GM21360 (cell line): ENCODE measurements at regions not wholly inside any gene's neighbourhood (a gene's known extent, or its start where the extent isn't known, plus 50 kb on each side); places are given as distances from the start of the nearest gene placed in this dataset.
"Not testable (repeated sequence)": the region's sequence is repeated elsewhere in the genome, so short reads cannot be mapped to it uniquely, and the experiment has no call there.

ENCODE experiments used
- ATAC-seq: cut with Tn5 transposase; IDR thresholded peaks from one replicate; pipeline ENCODE4 v1.9.1; 2021; ENCODE audit warnings: mild to moderate bottlenecking, moderate library complexity; ENCODE audit not compliant: unreplicated experiment

DNA sequence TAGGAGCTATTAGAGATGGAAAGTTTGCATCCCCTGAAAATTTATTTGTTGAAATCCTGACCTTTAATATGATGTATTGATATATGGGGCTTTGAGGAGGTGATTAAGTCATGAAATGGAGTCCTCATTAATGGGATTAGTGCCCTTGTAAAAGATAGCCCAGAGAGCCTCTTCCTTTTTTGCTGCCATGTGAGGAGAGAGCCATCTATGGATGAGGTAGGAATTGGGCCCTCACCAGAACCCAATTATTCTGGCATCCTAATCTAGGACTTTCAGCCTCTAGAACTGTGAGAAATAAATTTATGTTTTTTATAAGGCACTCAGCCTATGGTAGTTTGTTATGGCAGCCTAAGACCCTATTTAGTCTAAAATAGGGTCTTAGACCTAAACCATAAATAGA is 250.2 kb upstream of the SLITRK1 start:
- no peak for ATAC-seq

DNA sequence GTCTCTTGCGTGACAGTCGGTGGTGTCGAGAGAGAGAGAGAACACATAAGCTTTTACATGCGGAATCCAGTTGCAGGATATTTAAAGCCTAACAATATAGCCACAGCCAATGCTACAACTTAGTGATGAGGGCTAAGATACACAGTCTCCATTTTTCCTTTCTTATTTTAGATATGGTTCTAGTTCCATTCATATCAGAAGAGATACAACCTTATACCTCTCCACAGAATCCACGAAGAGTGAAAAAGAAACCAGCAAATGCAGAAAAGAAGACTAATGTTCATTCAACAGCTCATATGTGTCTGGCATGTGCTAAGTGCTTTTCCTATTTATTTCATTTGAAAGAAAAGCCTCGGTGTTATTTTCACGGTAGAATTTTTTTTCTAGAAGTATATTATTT is 249.0 kb upstream of the SLITRK1 start:
- no peak for ATAC-seq

GRCh38 chr13:84130495-84131114 is 248.3 kb upstream of the SLITRK1 start:
- no peak for ATAC-seq

DNA sequence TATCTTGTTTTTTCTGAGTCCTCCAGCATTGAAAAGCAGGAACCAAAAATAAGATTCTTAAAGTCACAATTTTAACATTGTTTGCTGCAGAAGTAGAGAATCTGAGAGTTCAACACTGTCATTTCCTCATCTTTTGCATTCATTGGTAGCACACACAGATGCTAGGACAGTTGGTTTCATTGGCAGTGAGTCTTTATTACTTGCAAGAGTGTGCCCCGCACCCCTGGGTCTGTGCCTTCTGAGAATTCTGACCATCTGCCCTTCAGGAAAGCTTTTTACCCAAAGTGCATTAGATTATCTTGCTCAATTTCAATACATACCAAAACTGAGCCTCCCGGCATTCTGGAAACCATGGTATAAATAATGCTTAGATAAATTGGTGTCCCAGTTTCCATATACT is 247.7 kb upstream of the SLITRK1 start:
- ATAC-seq: no peak

GRCh38 chr13:84127597-84128128 is 245.4 kb upstream of the SLITRK1 start:
- ATAC-seq: no peak

GRCh38 chr13:84126671-84127171 is 244.4 kb upstream of the SLITRK1 start:
- ATAC-seq: no peak

- ATAC-seq: no peak
These were observed 239.2 kb upstream of the SLITRK1 start for GRCh38 chr13:84121456-84121855.

DNA sequence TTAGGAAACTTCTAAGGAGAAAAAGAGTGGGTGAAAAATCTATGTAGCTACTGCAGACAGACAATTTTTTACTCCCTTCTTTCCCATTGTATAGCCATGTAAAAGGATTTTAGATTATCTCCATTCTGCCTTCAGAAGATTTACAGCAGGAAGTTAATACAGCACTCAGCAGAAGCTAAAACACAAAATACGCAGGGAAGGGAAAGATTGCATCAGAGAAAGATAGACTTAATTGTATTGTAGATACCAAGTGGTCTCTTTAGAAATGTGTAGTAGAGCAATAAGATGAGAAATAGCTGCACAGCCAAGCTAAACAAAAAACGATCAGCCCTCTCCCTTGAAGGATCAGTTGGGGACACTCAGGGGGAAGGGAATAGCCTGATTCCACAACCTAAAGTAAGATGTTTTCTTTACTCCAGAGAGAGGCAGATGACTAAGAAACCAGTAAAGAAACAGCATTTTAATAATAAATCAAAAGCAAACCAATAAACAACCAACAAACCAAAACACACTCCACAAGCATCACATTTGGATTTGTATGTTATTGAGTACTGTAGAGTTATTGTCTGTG is 236.7 kb upstream of the SLITRK1 start:
- ATAC-seq: no peak

GRCh38 chr13:84098273-84098672 is 216.0 kb upstream of the SLITRK1 start:
- ATAC-seq: no peak

GRCh38 chr13:84097148-84097547 is 214.9 kb upstream of the SLITRK1 start:
- ATAC-seq: no peak

GRCh38 chr13:84096216-84096615 is 213.9 kb upstream of the SLITRK1 start:
- ATAC-seq: no peak

DNA sequence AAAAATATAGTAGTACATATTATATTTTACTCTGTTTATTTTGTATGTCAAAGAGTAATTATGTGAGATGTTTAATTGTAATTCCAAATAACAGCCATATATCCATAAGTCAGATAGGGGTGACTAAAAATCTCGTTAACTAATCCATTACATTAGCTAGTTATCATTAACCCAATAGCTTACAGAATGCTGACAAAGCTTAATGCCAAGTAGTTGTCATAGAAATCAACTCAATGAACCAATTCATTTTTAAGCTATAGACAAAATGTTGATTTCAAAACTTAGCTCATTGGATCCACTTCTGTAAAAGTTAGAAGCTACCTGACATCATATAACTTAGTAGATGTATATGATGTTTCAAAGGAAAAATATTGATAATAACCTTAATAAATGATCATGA is 206.7 kb upstream of the SLITRK1 start:
- no peak for ATAC-seq

GRCh38 chr13:84086847-84087162 is 204.5 kb upstream of the SLITRK1 start:
- ATAC-seq: no peak

DNA sequence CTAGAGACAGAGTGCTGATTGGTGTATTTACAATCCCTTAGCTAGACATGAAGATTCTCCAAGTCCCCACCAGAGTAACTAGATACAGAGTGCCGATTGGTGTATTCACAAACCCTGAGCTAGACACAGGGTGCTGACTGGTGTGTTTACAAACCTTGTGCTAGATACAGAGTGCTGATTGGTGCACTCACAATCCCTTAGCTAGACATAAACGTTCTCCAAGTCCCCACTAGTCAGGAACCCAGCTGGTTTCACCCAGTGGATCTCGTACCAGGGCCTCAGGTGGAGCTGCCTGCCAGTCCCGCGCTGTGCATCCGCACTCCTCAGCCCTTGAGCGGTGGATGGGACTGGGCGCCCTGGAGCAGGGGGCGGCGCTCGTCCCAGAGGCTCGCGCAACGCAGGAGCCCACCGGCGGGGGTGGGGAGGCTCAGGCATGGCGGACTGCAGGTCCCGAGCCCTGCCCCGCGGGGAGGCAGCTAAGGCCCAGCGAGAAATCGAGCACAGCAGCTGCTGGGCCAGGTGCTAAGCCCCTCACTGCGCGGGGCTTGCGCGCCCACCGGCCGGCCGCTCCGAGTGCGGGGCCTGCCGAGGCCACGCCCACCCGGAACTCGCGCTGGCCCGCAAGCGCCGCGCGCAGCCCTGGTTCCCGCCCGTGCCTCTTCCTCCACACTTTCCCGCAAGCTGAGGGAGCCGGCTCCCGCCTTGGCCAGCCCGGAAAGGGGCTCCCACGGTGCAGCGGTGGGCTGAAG is 204.0 kb upstream of the SLITRK1 start:
- not testable (repeated sequence) for ATAC-seq

- no peak for ATAC-seq
These were observed 200.2 kb upstream of the SLITRK1 start for GRCh38 chr13:84082462-84082861.

GRCh38 chr13:84080748-84081530 is 198.7 kb upstream of the SLITRK1 start:
- no peak for ATAC-seq

DNA sequence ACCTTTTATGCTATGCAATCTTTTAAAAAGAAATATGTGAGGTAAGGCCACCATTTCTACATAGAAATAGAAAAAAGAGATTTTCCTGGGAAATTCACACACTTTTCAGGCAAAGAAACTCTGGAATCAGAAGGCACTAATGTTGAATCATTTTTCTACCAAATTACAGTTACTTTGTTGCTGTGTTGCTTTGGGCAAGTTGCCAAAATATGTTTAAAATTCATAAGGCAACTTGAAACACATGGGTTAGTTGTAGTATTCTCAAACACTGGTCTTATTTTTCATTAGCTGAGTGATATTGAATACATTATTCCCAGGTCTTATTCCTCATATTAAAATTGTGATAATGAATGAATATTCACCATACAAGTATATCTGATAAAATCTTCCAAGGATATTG is 195.0 kb upstream of the SLITRK1 start:
- no peak for ATAC-seq

DNA sequence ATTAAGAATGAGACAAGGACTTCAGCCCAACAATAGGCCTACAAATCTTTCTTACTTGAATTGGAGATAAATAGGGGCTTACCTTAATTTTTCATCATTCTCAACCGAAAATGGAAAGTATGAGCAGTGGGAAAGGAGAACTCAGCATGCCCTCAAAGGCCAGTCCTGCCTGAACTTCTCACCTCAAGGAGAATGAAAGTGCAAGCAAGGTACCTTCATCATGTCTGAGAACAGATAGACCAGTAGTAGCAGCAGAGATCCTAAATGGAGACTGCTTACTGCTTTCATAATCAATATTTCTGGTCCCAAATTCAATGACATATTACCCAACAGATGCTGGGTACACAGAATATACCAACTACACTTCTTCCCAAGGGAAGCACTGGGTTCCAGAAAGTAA is 194.0 kb upstream of the SLITRK1 start:
- ATAC-seq: no peak

DNA sequence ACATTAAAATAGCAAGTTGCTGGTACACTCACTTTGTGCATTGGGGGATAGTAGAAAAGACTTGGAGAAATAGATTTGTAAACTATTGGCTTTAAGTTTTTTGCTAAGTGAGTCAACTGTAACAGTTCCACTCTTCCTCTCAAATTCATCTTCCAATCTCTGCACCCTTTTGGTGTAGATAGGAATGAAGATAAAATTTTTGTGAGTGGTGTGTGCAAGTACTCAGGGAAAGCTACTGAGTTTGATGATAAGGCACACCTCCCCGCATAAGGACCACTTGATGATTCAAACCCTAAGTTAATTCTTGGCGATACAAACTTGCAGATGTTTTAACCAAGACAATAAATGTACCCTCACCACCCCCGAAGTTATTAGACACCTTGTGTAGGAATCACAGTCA is 168.3 kb upstream of the SLITRK1 start:
- no peak for ATAC-seq

DNA sequence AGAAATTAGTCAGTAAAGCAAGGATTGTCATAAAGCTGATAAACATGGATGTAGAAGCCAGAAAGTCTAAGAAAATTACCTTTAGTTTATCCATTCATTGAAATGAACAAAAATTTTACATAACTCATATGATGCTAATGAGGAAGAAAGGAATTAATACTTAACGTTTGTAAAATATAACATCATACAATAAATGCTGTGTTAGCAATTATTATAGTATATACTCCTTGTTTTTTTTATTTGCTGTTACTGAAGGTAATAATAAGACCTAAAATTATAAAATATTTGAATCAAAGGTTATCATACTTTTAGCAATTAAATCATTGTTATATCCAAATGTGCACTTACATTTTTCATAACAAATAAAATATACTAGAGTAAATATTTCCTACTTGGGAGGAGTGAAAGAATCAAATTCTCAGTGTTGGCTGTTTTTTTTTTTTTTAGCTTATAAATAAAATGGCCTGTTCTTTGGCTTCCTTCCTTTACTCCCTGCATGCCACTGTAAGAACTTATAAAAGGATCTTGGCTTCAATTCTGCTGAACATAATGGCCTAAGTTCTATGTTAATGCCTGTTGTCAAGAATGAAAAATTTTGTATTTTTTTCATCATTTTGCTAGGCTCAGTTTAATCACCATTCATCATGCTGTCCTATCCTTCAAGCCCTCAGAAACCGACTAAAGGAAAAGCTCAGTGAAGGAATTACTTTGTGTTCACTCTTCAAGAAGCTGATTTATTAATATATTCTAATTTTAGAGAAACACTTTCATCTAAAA is 167.4 kb upstream of the SLITRK1 start:
- ATAC-seq: no peak

DNA sequence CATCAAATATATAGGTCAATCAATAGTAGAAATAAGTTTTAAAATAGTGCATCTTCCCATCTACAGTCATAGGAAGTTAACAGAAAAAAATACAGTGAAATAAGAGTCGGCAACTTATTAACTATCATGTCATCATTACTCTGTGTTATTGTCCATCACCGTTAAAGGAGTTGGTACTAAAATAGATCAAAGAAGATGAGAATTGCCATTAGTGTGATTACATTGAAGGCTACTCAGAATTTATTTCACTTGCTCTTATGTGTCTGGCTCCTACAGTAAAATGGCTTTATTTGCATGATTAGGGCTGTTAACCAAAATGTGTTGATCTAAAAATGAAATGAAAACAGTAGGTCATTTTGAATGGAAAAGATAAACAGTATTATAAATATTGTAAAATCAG is 162.5 kb upstream of the SLITRK1 start:
- ATAC-seq: no peak
